ENCODE measurements at regions not wholly inside any gene's neighbourhood (a gene's known extent, or its start where the extent isn't known, plus 50 kb on each side); places are given as distances from the start of the nearest gene placed in this dataset.
"Not testable (repeated sequence)": the region's sequence is repeated elsewhere in the genome, so short reads cannot be mapped to it uniquely, and the experiment has no call there.

DNA sequence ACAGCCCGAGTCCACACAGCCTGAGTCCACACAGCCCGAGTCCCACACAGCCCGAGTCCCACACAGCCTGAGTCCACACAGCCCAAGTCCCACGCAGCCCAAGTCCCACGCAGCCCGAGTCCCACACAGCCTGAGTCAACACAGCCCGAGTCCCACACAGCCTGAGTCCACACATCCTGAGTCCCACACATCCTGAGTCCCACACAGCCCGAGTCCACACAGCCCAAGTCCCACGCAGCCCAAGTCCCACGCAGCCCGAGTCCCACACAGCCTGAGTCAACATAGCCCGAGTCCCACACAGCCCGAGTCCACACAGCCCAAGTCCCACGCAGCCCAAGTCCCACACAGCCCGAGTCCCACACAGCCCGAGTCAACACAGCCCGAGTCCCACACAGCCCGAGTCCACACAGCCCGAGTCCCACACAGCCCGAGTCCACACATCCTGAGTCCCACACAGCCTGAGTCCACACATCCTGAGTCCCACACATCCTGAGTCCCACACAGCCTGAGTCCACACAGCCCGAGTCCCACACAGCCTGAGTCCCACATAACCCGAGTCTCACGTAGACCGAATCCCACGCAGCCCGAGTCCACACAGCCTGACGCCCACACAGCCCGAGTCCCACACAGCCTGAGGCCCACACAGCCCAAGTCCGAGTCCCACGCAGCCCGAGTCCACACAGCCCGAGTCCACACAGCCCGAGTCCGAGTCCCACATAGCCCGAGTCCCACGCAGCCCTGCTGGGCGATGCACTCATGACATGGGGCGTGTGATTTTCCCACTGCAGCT, 60.6 kb upstream of the SMOC2 start:
- not testable (repeated sequence) for H3K4me3 Mint-ChIP-seq; ATAC-seq (ENCODE audit: low read depth in 2 of 2); DNase-seq; H3K9me3 ChIP-seq (ENCODE audit: control insufficient read depth in 2 of 2, low read length in 2 of 2); H3K4me1 Mint-ChIP-seq; H3K36me3 Mint-ChIP-seq; H3K4me3 ChIP-seq (ENCODE audit: low read depth, low read length); H3K27ac ChIP-seq (ENCODE audit: insufficient read depth, low read length, poor library complexity, severe bottlenecking); H3K36me3 ChIP-seq (ENCODE audit: control insufficient read depth, insufficient read depth, low read length); H3K27me3 Mint-ChIP-seq; H3K4me1 ChIP-seq (ENCODE audit: control insufficient read depth, insufficient read depth, low read length, poor library complexity, severe bottlenecking); H3K27ac Mint-ChIP-seq; H3K27me3 ChIP-seq (ENCODE audit: control insufficient read depth, insufficient read depth, low read length)
- H3K9me3 Mint-ChIP-seq = peaks cover 0 to 16% (median 0%) of the 10 kb centered on the region in 7 donors

DNA sequence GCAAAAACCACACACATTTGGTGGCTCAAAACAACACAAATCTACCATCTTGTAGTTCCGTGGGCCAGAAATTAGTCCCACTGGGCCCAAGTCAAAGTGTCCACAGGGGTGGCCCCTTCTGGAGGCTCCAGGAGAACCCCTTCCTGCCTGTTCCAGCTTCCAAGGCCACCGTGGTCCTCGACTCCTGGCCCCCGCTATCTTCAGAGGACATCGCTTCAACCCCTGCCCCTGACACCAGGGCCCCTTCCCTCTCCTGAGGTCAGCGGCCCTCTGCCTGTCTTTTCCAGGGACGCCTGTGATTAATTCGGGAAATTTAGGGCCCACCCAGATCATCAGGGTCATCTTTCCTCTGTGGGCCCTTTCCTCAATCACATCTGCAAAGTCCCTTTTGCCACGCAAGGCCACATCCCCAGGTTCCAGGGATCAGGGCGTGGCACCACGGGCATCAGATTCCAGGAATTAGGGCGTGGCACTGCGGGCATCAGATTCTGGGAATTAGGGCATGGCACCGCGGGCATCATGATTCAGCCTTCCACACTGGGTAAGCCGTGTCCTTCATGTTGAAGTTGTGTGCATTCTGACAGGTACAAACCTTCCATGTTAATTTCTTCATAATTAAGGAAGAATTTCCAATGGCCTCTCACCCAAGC, 59.9 kb upstream of the SMOC2 start:
- no peaks in the 10 kb centered on the region for H3K27me3 Mint-ChIP-seq
- H3K9me3 Mint-ChIP-seq = peaks cover 0 to 18% (median 0%) of the 10 kb centered on the region in 7 donors
- Histone ChIP-seq H3K9me3 (ENCODE audit: control insufficient read depth in 2 of 2, low read length in 2 of 2) (peaks cover 0 to 7% of the 10 kb centered on the region in 2 experiments), H3K27me3 (ENCODE audit: control insufficient read depth, insufficient read depth, low read length) (no peaks in the 10 kb centered on the region), H3K4me3 (ENCODE audit: low read depth, low read length) (no peak overlapping the region), H3K4me1 (ENCODE audit: control insufficient read depth, insufficient read depth, low read length, poor library complexity, severe bottlenecking) (no peaks in the 10 kb centered on the region), H3K27ac (ENCODE audit: insufficient read depth, low read length, poor library complexity, severe bottlenecking) (no peak overlapping the region), H3K36me3 (ENCODE audit: control insufficient read depth, insufficient read depth, low read length) (no peaks in the 10 kb centered on the region)
- no peaks in the 10 kb centered on the region for H3K36me3 Mint-ChIP-seq
- ATAC-seq (ENCODE audit: low read depth in 2 of 2) = no peak
- no peaks in the 10 kb centered on the region for H3K4me1 Mint-ChIP-seq
- no peak overlapping the region for H3K4me3 Mint-ChIP-seq
- no peak overlapping the region for H3K27ac Mint-ChIP-seq
- DNase-seq = no peak

DNA sequence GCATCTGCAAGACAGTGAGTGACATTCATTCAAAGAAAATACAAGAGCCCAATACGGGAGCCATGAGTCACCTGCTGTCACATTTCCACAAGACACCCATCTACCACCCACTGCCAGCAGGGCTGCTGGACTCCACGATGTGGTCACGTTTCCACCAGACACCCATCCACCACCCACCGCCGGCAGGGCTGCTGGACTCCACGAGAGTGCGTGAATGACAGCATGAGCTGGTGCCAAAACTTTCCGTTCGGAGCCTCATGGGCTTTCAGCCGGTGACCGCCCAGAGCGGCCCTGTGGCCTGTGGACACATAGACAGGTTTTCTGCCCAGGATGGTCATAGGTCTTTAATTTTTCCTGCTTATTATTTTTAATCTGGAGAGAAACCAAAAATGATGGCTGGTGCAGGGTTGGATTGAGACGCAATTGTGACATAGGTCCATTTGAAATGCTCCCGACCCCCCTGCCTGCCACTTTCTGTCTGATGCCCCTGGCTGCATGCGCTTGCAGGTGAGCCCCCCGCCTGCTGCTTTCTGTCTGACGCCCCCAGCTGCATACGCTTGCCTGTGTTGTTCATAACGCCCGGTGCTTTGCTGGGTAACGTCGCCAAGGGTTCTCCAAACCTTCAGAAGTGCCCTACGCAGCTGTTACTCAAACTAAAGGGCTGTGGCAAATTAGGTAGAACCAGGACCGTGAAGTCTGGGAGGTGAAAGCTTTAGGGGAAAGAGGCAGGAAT, 59.1 kb upstream of the SMOC2 start:
- Mint-ChIP-seq H3K36me3 (no peaks in the 10 kb centered on the region), H3K27me3 (no peaks in the 10 kb centered on the region), H3K4me1 (no peaks in the 10 kb centered on the region), H3K9me3 (peaks cover 0 to 18% (median 0%) of the 10 kb centered on the region in 7 donors), H3K27ac (no peak overlapping the region), H3K4me3 (no peak overlapping the region)
- Histone ChIP-seq H3K27ac (ENCODE audit: insufficient read depth, low read length, poor library complexity, severe bottlenecking) (no peak overlapping the region), H3K27me3 (ENCODE audit: control insufficient read depth, insufficient read depth, low read length) (no peaks in the 10 kb centered on the region), H3K4me3 (ENCODE audit: low read depth, low read length) (no peak overlapping the region), H3K9me3 (ENCODE audit: control insufficient read depth in 2 of 2, low read length in 2 of 2) (peaks cover 0 to 7% of the 10 kb centered on the region in 2 experiments), H3K4me1 (ENCODE audit: control insufficient read depth, insufficient read depth, low read length, poor library complexity, severe bottlenecking) (no peaks in the 10 kb centered on the region), H3K36me3 (ENCODE audit: control insufficient read depth, insufficient read depth, low read length) (no peaks in the 10 kb centered on the region)
- DNase-seq (no peak), ATAC-seq (ENCODE audit: low read depth in 2 of 2) (no peak)

- Mint-ChIP-seq H3K4me1 (no peaks in the 10 kb centered on the region), H3K27me3 (no peaks in the 10 kb centered on the region), H3K9me3 (peaks cover 0 to 18% (median 0%) of the 10 kb centered on the region in 7 donors), H3K4me3 (no peak overlapping the region), H3K36me3 (no peaks in the 10 kb centered on the region), H3K27ac (no peak overlapping the region)
- no peak overlapping the region for H3K27ac ChIP-seq (ENCODE audit: insufficient read depth, low read length, poor library complexity, severe bottlenecking)
- peaks cover 0 to 7% of the 10 kb centered on the region in 2 experiments for H3K9me3 ChIP-seq (ENCODE audit: control insufficient read depth in 2 of 2, low read length in 2 of 2)
- no peaks in the 10 kb centered on the region for H3K36me3 ChIP-seq (ENCODE audit: control insufficient read depth, insufficient read depth, low read length)
- no peaks in the 10 kb centered on the region for H3K27me3 ChIP-seq (ENCODE audit: control insufficient read depth, insufficient read depth, low read length)
- no peak for DNase-seq
- no peak for ATAC-seq (ENCODE audit: low read depth in 2 of 2)
- no peaks in the 10 kb centered on the region for H3K4me1 ChIP-seq (ENCODE audit: control insufficient read depth, insufficient read depth, low read length, poor library complexity, severe bottlenecking)
- no peak overlapping the region for H3K4me3 ChIP-seq (ENCODE audit: low read depth, low read length)
These were observed 57.7 kb upstream of the SMOC2 start for GRCh38 chr6:168383062-168383854.

DNA sequence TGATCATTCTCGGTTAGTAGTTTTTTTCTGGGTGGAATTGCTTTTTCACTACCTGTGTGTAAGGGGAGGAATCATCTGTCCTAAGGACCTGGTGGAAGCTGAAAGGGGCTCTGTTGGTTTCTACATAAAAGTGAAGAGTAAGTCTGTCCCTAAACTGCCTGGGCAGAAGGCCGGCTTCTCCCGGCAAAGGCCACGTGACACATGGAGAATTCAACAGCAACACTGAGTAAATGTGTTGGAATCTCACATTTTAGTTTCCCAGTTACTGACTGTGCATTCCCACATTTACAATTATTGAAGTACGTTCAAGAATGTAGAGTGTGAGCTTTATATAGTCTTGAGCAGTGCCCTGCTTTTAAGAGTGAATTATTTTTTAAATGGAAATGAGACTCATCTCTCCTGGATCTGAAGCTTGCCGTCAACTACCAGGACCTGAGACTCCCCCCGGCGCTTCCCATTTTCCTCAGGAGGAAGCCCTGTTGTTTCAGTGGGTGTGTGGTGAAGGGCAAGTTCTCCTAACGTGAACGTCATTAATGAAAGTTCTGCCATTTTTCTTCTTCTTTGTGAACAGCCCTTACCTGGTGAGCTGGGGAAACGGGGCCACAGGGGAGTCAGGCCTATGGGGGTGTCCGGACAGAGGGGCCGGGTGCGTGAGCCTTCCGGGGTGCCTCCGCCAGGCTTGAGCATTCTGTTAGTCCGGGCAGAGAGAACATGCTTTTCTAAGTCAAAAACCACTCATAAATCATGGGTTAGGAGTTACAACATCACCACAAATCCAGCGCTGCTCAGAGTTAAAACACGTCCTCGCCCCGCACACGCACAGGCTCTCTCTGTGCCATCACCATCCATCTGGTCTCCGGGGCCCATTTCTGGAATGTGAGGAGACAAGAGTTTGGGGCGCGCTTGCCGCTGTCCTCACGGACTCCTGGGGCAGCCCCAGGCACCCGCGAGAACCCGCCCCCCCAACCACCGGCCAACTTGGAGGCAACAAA, 56.6 kb upstream of the SMOC2 start:
- H3K27ac Mint-ChIP-seq = no peak overlapping the region
- H3K27me3 Mint-ChIP-seq = no peaks in the 10 kb centered on the region
- H3K4me3 Mint-ChIP-seq = no peak overlapping the region

GRCh38 chr6:168385037-168385759, 55.8 kb upstream of the SMOC2 start:
- DNase-seq (no peak), ATAC-seq (ENCODE audit: low read depth in 2 of 2) (no peak)
- Mint-ChIP-seq H3K4me3 (no peak overlapping the region), H3K4me1 (no peaks in the 10 kb centered on the region), H3K27me3 (no peaks in the 10 kb centered on the region), H3K9me3 (peaks cover 0 to 12% (median 0%) of the 10 kb centered on the region in 7 donors), H3K27ac (no peak overlapping the region), H3K36me3 (no peaks in the 10 kb centered on the region)
- Histone ChIP-seq H3K27me3 (ENCODE audit: control insufficient read depth, insufficient read depth, low read length) (no peaks in the 10 kb centered on the region), H3K4me1 (ENCODE audit: control insufficient read depth, insufficient read depth, low read length, poor library complexity, severe bottlenecking) (no peaks in the 10 kb centered on the region), H3K9me3 (ENCODE audit: control insufficient read depth in 2 of 2, low read length in 2 of 2) (peaks cover 0 to 7% of the 10 kb centered on the region in 2 experiments), H3K27ac (ENCODE audit: insufficient read depth, low read length, poor library complexity, severe bottlenecking) (no peak overlapping the region), H3K4me3 (ENCODE audit: low read depth, low read length) (no peak overlapping the region), H3K36me3 (ENCODE audit: control insufficient read depth, insufficient read depth, low read length) (no peaks in the 10 kb centered on the region)

More for the DNA sequence above, 56.6 kb upstream of the SMOC2 start:
- Mint-ChIP-seq H3K4me1 (no peaks in the 10 kb centered on the region), H3K36me3 (no peaks in the 10 kb centered on the region), H3K9me3 (peaks cover 0 to 16% (median 0%) of the 10 kb centered on the region in 7 donors)
- Histone ChIP-seq H3K27me3 (ENCODE audit: control insufficient read depth, insufficient read depth, low read length) (no peaks in the 10 kb centered on the region), H3K9me3 (ENCODE audit: control insufficient read depth in 2 of 2, low read length in 2 of 2) (peaks cover 0 to 7% of the 10 kb centered on the region in 2 experiments), H3K4me1 (ENCODE audit: control insufficient read depth, insufficient read depth, low read length, poor library complexity, severe bottlenecking) (no peaks in the 10 kb centered on the region), H3K27ac (ENCODE audit: insufficient read depth, low read length, poor library complexity, severe bottlenecking) (no peak overlapping the region), H3K36me3 (ENCODE audit: control insufficient read depth, insufficient read depth, low read length) (no peaks in the 10 kb centered on the region), H3K4me3 (ENCODE audit: low read depth, low read length) (no peak overlapping the region)
- DNase-seq (no peak), ATAC-seq (ENCODE audit: low read depth in 2 of 2) (no peak)
